Trophoblast cell (in vitro differentiated cells and primary cell): ENCODE measurements at regions not wholly inside any gene's neighbourhood (a gene's known extent, or its start where the extent isn't known, plus 50 kb on each side); places are given as distances from the start of the nearest gene placed in this dataset.

ENCODE experiments used
- DNase-seq, 2 donors: peaks; one replicate each; pipeline ENCODE4 v3.0.0-alpha.2; 2016
- H2AFZ ChIP-seq: 2 replicates; pipeline ENCODE4 v1.6.1; 2013; ENCODE audit warnings: low read length, moderate library complexity, mild to moderate bottlenecking; ENCODE audit not compliant: insufficient read depth, poor library complexity
- H2AK5ac ChIP-seq: 2 replicates; pipeline ENCODE4 v1.6.1; 2013; ENCODE audit warnings: mild to moderate bottlenecking, low read length
- H2BK120ac ChIP-seq: 2 replicates; pipeline ENCODE4 v1.6.1; 2013; ENCODE audit warnings: low read length, mild to moderate bottlenecking, moderate library complexity; ENCODE audit not compliant: insufficient read depth, poor library complexity
- H2BK12ac ChIP-seq: 2 replicates; pipeline ENCODE4 v1.6.1; 2013; ENCODE audit warnings: mild to moderate bottlenecking, low read length, moderate library complexity
- H2BK5ac ChIP-seq: 2 replicates; pipeline ENCODE4 v1.6.1; 2013; ENCODE audit warnings: low read length, low read depth, moderate library complexity, mild to moderate bottlenecking; ENCODE audit not compliant: poor library complexity
- H3K14ac ChIP-seq: 2 replicates; pipeline ENCODE4 v1.6.1; 2013; ENCODE audit warnings: mild to moderate bottlenecking, low read length
- H3K18ac ChIP-seq: 2 replicates; pipeline ENCODE4 v1.6.1; 2013; ENCODE audit warnings: mild to moderate bottlenecking, low read length
- H3K23ac ChIP-seq: 2 replicates; pipeline ENCODE4 v1.6.1; 2013; ENCODE audit warnings: low read length
- H3K27ac ChIP-seq: 2 replicates; pipeline ENCODE4 v1.5.1; 2013; ENCODE audit warnings: low read depth, mild to moderate bottlenecking, inconsistent platforms, low read length, moderate library complexity
- H3K27me3 ChIP-seq: 2 replicates; pipeline ENCODE4 v1.6.1; 2013; ENCODE audit warnings: inconsistent platforms, mild to moderate bottlenecking, low read length, moderate library complexity; ENCODE audit not compliant: insufficient read depth
- H3K36me3 ChIP-seq, 2 experiments: 1 replicate in 1 of 2; 2 replicates in 1 of 2; pipeline ENCODE4 v1.6.1; 2013; ENCODE audit warnings: low read length in 2 of 2, mild to moderate bottlenecking in 2 of 2, moderate library complexity in 1 of 2; ENCODE audit not compliant: insufficient read depth in 2 of 2, control insufficient read depth in 1 of 2
- H3K4ac ChIP-seq: 2 replicates; pipeline ENCODE4 v1.6.1; 2013; ENCODE audit warnings: low read depth, mild to moderate bottlenecking, low read length, moderate library complexity
- H3K4me1 ChIP-seq, 2 experiments: 1 replicate in 1 of 2; 2 replicates in 1 of 2; pipeline ENCODE4 v1.6.1; 2013; ENCODE audit warnings: low read length in 2 of 2, mild to moderate bottlenecking in 2 of 2, moderate library complexity in 1 of 2; ENCODE audit not compliant: insufficient read depth in 2 of 2, control insufficient read depth in 1 of 2
- H3K4me2 ChIP-seq: 2 replicates; pipeline ENCODE4 v1.6.1; 2013; ENCODE audit warnings: inconsistent platforms, mild to moderate bottlenecking, low read length, moderate library complexity
- H3K4me3 ChIP-seq: 2 replicates; pipeline ENCODE4 v1.5.1; 2013; ENCODE audit warnings: mild to moderate bottlenecking, low read depth, low read length, inconsistent platforms
- H3K79me1 ChIP-seq: one replicate; pipeline ENCODE4 v1.6.1; 2013; ENCODE audit warnings: low read length
- H3K79me2 ChIP-seq: 2 replicates; pipeline ENCODE4 v1.6.1; 2013; ENCODE audit warnings: low read length, mild to moderate bottlenecking; ENCODE audit not compliant: control insufficient read depth, insufficient read depth, poor library complexity
- H3K9ac ChIP-seq: 2 replicates; pipeline ENCODE4 v1.6.1; 2013; ENCODE audit warnings: mild to moderate bottlenecking, low read length
- H3K9me3 ChIP-seq: 2 replicates; pipeline ENCODE4 v1.6.1; 2013; ENCODE audit warnings: low read depth, mild to moderate bottlenecking, control low read depth, inconsistent platforms, low read length; ENCODE audit not compliant: insufficient read depth
- H4K12ac ChIP-seq: 2 replicates; pipeline ENCODE4 v1.6.1; 2013; ENCODE audit warnings: low read depth, mild to moderate bottlenecking, low read length, moderate library complexity
- H4K8ac ChIP-seq: 2 replicates; pipeline ENCODE4 v1.6.1; 2013; ENCODE audit warnings: low read depth, mild to moderate bottlenecking, low read length, moderate library complexity
- H4K91ac ChIP-seq: one replicate; pipeline ENCODE4 v1.6.1; 2013; ENCODE audit warnings: low read depth, mild to moderate bottlenecking, low read length, moderate library complexity
- WGBS: extraction: QIAGEN DNeasy Blood & Tissue Kit; methylation state at CpG from one replicate; pipeline ENCODE4 v1.1.7; 2013; ENCODE audit warnings: missing lambda C conversion rate; ENCODE audit not compliant: insufficient read length, insufficient coverage; ENCODE audit errors: extremely low coverage; 5-methylcytosine and 5-hydroxymethylcytosine counted together

DNA sequence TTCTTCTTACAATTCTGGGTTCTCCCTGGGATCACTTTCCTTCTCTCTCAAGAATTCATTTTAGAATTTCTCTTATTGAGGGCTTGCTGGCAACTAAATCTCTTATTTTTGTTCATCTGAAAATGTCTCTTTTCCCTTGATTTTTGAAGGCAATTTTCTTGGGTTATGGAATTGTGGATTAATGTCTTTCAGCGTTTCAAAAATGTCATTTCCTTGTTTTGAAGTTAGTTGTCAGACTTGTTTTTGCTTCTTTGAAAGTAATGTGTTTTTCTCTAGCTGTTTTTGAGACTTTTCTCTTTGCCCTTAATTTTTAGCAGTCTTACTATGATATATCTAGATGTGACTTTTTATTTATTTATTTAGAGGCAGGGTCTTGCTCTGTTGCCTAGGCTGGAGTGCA lies 205.7 kb downstream of the CHIC2 start:
- Histone ChIP-seq H3K79me1 (no peaks in the 10 kb centered on the region), H3K27ac (no peak overlapping the region), H4K12ac (no peak overlapping the region), H3K4me3 (no peak overlapping the region), H3K18ac (no peak overlapping the region), H3K9ac (no peak overlapping the region), H3K27me3 (no peaks in the 10 kb centered on the region), H4K91ac (no peak overlapping the region), H3K4ac (no peak overlapping the region), H3K36me3 (no peaks in the 10 kb centered on the region), H3K23ac (no peak overlapping the region), H2AFZ (no peak overlapping the region), H3K79me2 (no peaks in the 10 kb centered on the region), H3K14ac (no peak overlapping the region), H4K8ac (no peak overlapping the region), H2BK120ac (no peak overlapping the region), H2AK5ac (no peak overlapping the region), H3K4me1 (peaks cover 0 to 3% of the 10 kb centered on the region in 2 experiments), H2BK12ac (no peak overlapping the region), H3K4me2 (no peak overlapping the region), H2BK5ac (no peak overlapping the region), H3K9me3 (no peaks in the 10 kb centered on the region)
- WGBS, result no CpG with 5 or more reads among the region's 1 CpG
- DNase-seq, result no peak

DNA sequence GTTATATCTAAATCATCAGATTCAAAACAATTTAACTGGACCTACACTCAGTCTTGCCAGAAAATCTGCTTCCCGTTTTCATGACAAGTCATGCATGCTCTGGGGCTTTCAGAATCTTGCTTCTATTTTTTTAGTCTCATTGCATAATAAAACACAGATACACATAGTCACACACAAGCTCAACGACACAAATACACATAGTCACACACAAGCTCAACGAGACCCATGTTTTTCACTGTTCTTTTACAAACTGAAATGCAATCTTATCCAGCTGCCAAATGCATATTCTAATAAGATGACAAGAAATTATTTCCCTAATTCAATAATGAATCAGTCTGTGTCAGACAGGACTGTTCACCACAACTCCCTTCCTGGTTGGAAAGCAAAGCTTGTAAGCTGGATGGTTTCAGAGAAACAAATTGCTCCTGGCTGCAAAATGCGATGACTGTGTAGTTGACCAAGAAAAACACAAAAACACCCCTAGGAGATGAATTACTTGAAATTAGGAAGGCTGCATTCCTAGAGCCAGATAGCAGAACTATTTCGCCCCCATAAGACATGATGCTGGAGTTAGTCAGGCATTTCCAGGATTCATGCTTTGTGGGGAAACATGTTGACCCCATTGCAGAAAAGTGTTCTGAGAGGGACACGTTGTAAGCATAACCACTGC lies 208.7 kb downstream of the CHIC2 start:
- H2BK12ac ChIP-seq, result no peak overlapping the region
- no peaks in the 10 kb centered on the region for H3K27me3 ChIP-seq
- H4K91ac ChIP-seq, result no peak overlapping the region
- H3K27ac ChIP-seq, result no peak overlapping the region
- H3K4me2 ChIP-seq, result no peak overlapping the region
- no peak overlapping the region for H2BK5ac ChIP-seq
- H3K36me3 ChIP-seq, result no peaks in the 10 kb centered on the region
- H3K14ac ChIP-seq, result no peak overlapping the region
- H2AK5ac ChIP-seq, result no peak overlapping the region
- H3K4me1 ChIP-seq, result no peaks in the 10 kb centered on the region
- H3K4me3 ChIP-seq, result no peak overlapping the region
- H3K4ac ChIP-seq, result no peak overlapping the region
- H3K9me3 ChIP-seq, result no peaks in the 10 kb centered on the region
- no peak overlapping the region for H3K18ac ChIP-seq
- H3K79me2 ChIP-seq, result no peaks in the 10 kb centered on the region
- H3K23ac ChIP-seq, result no peak overlapping the region
- no peak overlapping the region for H2BK120ac ChIP-seq
- H4K12ac ChIP-seq, result no peak overlapping the region
- WGBS, result no CpG with 5 or more reads among the region's 6 CpGs
- no peaks in the 10 kb centered on the region for H3K79me1 ChIP-seq
- no peak overlapping the region for H3K9ac ChIP-seq
- H2AFZ ChIP-seq, result no peak overlapping the region
- DNase-seq, result peak in 1 of 2 donors; percentile 41
- no peak overlapping the region for H4K8ac ChIP-seq

DNA sequence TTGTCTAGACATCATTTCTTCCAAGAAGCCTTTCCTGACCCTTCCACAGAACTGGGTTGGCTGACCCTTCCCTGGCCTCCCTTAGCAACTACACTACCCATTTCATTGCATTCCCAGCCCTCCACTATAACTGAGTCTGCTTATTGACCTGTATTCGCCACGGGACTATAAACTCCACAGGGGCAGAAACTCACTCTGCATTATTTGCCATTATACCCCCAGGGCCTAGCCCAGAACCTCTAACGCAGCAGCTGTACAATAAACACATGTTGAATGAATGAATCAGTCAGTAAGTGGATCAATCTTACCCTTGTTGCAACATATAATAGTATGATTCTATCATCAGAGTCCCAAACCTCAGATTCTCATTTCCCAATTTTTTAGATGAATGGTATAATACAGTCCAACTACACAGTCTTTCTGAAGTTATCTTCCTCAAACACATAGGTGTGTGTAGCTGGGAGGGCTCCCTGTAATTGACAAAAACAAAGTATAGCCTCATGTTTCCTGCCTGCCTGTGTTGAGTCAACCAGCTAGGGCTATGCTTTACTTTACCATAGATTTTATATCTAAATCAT lies 209.3 kb downstream of the CHIC2 start:
- Histone ChIP-seq H3K14ac (no peak overlapping the region), H3K4ac (no peak overlapping the region), H3K27ac (no peak overlapping the region), H2BK120ac (no peak overlapping the region), H4K12ac (no peak overlapping the region), H3K4me3 (no peak overlapping the region), H3K23ac (no peak overlapping the region), H3K36me3 (no peaks in the 10 kb centered on the region), H3K79me2 (no peaks in the 10 kb centered on the region), H4K91ac (no peak overlapping the region), H3K79me1 (no peaks in the 10 kb centered on the region), H3K9me3 (no peaks in the 10 kb centered on the region), H2AFZ (no peak overlapping the region), H3K18ac (no peak overlapping the region), H2BK12ac (no peak overlapping the region), H4K8ac (no peak overlapping the region), H3K27me3 (no peaks in the 10 kb centered on the region), H3K4me1 (no peaks in the 10 kb centered on the region), H2BK5ac (no peak overlapping the region), H3K4me2 (no peak overlapping the region), H2AK5ac (no peak overlapping the region), H3K9ac (no peak overlapping the region)
- peak in 1 of 2 donors; percentile 7 for DNase-seq
- no CpG with 5 or more reads among the region's 3 CpGs for WGBS

- Histone ChIP-seq H3K4ac (no peak overlapping the region), H3K4me2 (no peak overlapping the region), H3K36me3 (no peaks in the 10 kb centered on the region), H3K18ac (no peak overlapping the region), H4K8ac (no peak overlapping the region), H2AFZ (no peak overlapping the region), H4K12ac (no peak overlapping the region), H2BK120ac (no peak overlapping the region), H2BK12ac (no peak overlapping the region), H3K23ac (no peak overlapping the region), H2BK5ac (no peak overlapping the region), H3K14ac (no peak overlapping the region), H3K9ac (no peak overlapping the region), H3K4me1 (peaks cover 0 to 3% of the 10 kb centered on the region in 2 experiments), H3K27me3 (no peaks in the 10 kb centered on the region), H2AK5ac (no peak overlapping the region), H3K9me3 (no peaks in the 10 kb centered on the region), H3K79me2 (no peaks in the 10 kb centered on the region), H3K27ac (no peak overlapping the region), H3K79me1 (no peaks in the 10 kb centered on the region), H3K4me3 (no peak overlapping the region), H4K91ac (no peak overlapping the region)
- WGBS, result no CpG with 5 or more reads among the region's 5 CpGs
- no peak for DNase-seq
These were observed 212.1 kb downstream of the CHIC2 start for GRCh38 chr4:53852343-53852742.
